OCI-LY3 (cell line): ENCODE measurements at regions not wholly inside any gene's neighbourhood (a gene's known extent, or its start where the extent isn't known, plus 50 kb on each side); places are given as distances from the start of the nearest gene placed in this dataset.

Experiments
- CTCF ChIP-seq: fragments of 200-600, 300-600 bp; sonication (generic); IDR thresholded peaks from 2 replicates; pipeline ENCODE4 v1.5.1; 2014; ENCODE audit warnings: antibody characterized with exemption, low read length, low read depth
- EZH2phosphoT487 ChIP-seq: fragments of 200-600 bp; shearing (Covaris generic); IDR thresholded peaks from 2 replicates; pipeline ENCODE4 v1.6.1; 2018; ENCODE audit warnings: antibody characterized with exemption, mixed run types, low read depth

DNA sequence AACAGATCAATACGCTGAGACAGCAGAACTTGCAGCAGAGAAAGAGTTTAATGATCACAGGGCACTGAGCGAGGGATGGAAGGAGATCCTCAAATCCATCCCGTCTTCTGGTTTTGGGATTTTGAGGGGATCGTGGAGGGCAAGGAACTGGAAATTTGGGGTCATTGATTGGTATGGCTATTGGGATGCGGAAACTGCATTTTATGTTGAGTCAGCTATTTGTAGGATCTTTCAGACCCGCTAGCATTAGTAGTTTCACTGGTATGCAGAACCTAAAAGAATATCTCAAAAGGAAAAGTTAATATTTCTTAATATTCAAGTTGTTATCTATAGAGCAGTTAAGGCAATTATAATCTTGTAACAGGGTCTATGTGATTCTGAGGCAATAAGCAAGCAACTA is 771.7 kb upstream of the CTNND2 start:
- TF ChIP-seq CTCF, result no peak
- TF ChIP-seq EZH2phosphoT487, result no peak
